ENCODE measurements at regions not wholly inside any gene's neighbourhood (a gene's known extent, or its start where the extent isn't known, plus 50 kb on each side); places are given as distances from the start of the nearest gene placed in this dataset.
A peak's percentile ranks its signal among the peaks of the same experiment; 100 is the strongest.
"Not testable (repeated sequence)": the region's sequence is repeated elsewhere in the genome, so short reads cannot be mapped to it uniquely, and the experiment has no call there.

DNA sequence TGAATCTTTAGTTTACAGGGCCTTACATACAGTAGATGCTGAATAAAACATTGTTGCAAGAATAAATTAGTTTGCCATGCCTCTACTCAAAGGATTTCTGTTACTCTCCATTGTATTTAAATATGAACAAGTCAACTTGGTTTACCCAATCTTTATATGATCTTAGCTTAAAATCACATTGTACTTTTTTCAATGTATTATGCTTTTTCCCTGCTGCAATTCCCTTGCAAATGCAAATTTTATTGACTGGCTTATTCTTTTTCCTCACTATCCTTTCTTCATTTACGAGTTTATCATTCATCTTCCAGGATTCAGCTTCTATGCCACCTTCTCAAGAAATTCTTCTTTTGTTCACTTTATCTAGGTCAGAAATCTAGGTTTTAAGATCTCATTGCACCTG lies 571.4 kb upstream of the ZNF804A start:
- intact Hi-C loops (cut with DNase I), result no loop called here
- no peak for DNase-seq
- no peak for ATAC-seq

- intact Hi-C loops (cut with DNase I), result no loop called here
- DNase-seq (no peak), ATAC-seq (no peak)
These were observed 568.1 kb upstream of the ZNF804A start for GRCh38 chr2:184030245-184030644.

GRCh38 chr2:184030989-184031388 lies 567.3 kb upstream of the ZNF804A start:
- ATAC-seq (no peak), DNase-seq (no peak)
- intact Hi-C loops (cut with DNase I), result no loop called here

DNA sequence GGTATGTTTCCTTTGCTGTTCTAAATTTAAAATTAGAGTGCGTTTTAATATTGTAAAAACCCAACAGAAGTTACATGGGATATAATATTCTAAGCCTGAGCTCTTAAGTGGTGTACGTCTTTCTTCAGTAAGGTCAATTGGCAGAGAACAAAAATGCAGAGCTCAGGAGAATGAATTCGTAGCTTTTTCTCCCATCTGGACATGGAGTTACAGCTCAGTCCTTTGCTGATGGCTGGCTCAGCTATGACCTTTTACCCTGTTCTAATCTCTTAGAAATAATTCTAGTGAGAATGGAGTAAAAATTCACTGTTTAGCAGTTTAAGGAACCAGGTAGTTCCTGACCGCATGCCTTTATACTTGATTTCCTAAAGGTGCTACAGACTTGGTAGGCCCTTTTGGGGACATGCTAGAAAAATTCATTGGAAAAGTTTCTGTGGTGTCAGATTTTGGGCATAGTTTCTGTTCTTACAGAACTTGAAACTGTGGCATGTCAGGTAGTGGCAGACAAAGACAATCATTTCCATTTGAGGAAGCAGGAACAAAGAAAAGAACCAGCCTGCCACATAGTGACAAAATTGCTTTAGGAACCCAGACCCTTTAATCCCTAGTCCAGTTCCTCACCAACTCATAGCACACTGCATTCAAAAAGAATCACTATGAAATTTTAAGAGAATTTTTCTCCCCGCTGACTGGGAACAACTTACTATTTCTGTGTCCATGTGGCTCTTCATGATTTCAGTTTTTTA lies 566.8 kb upstream of the ZNF804A start:
- intact Hi-C loops (cut with DNase I), result no loop called here
- ATAC-seq (no peak), DNase-seq (no peak)

DNA sequence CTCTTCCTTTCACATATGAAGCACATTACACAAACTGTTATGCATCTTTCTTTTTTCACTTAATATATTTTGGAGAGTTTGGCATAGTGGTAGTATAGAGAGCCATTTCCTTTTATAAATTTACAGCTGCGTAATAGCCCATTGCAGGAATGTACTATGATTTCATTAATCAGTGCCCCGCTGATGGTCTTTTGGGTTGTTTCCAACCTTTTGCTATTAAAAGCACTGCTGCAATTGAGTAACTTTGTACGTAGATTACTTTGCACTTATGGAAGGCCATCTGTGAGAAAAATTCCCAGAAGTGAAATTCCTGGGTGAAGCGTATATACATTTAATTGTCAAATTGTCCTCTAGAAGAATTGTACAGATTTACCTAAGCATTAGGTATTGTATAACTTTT lies 565.3 kb upstream of the ZNF804A start:
- ATAC-seq, result no peak
- no peak for DNase-seq
- intact Hi-C loops (cut with DNase I), result no loop called here

DNA sequence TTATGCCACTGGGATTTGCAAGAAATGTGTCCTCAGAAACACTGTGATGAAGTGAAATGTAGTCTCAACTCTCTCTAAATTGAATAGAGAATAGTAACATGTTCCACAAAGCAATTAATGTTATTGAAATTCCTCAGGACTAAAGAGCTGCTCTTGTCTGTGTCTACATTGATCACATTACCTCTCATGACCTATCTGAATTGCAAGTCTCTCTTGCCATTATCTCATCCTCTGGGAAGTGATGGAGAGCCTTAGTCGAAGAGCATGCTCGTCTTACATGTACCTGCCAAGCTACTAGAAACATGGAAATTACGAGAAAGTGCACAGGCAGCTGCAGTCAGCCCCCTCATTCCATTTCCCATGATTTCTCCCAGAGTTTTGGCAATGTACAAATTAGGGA lies 561.1 kb upstream of the ZNF804A start:
- intact Hi-C loops (cut with DNase I), result no loop called here
- no peak for ATAC-seq
- DNase-seq, result no peak

DNA sequence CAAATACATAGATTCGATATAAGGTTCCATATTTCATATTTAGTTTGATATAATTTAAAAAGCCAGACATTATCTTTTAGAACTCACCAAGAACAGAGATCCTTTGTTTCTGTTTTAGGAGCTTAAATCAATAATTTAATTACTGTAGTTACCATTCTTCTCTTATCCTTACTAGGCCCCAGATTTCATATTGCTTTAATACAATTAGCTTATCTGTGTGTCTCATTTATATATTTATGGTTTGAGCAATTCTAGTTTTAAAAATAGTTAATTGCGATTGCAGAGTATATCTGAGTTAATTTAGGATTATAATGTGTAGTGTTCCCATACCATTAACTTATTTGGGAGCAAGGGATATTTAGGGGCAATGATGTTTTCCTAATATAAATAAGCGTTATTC lies 558.8 kb upstream of the ZNF804A start:
- no peak for ATAC-seq
- intact Hi-C loops (cut with DNase I), result no loop called here
- no peak for DNase-seq

- ATAC-seq (no peak), DNase-seq (no peak)
- intact Hi-C loops (cut with DNase I), result no loop called here
These were observed 558.1 kb upstream of the ZNF804A start for GRCh38 chr2:184040230-184040629.

GRCh38 chr2:184041077-184041476 lies 557.3 kb upstream of the ZNF804A start:
- intact Hi-C loops (cut with DNase I), result no loop called here
- ATAC-seq, result peak in 1 of 2 donors; percentile 31
- DNase-seq, result no peak

DNA sequence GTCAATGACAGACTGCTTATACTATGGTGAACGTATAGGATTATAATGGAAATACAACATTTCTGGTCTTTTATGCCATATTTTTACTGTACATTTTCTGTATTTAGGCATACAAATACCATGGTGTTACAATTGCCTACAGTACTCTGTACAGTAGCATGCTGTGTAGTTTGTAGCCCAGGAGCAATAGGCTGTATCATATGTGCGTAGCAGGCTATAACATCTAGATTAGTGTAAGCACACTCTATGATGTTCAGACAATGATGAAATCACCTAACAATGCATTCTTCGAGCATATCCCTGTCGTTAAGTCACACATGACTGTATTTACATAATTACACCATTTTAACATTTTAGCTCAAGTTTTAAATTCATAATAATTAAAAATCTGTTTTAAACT lies 556.6 kb upstream of the ZNF804A start:
- DNase-seq (no peak), ATAC-seq (no peak)
- intact Hi-C loops (cut with DNase I), result no loop called here

- no peak for ATAC-seq
- intact Hi-C loops (cut with DNase I), result no loop called here
- no peak for DNase-seq
These were observed 550.8 kb upstream of the ZNF804A start for GRCh38 chr2:184047536-184047935.

DNA sequence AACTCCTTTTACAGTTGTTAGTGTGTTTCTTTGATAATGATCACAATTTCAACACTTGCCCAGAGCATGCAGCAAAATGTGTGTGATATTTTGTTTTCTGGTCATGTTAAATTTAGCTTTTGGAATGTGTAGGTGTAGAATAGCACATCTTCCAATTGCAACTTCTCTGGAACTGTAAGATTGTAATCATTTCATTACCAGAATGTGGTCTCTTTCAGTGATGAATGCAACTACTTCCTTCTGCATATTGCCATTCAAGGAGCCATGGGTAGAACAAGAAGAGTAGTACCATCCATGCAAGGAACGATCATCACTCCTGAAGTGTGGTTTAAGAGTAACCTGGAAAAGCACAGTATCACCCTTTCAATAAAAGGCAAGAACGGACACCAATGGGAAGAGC lies 548.8 kb upstream of the ZNF804A start:
- no peak for DNase-seq
- intact Hi-C loops (cut with DNase I), result no loop called here
- ATAC-seq, result no peak

GRCh38 chr2:184053326-184053725 lies 545.0 kb upstream of the ZNF804A start:
- ATAC-seq (no peak), DNase-seq (no peak)
- intact Hi-C loops (cut with DNase I), result no loop called here

DNA sequence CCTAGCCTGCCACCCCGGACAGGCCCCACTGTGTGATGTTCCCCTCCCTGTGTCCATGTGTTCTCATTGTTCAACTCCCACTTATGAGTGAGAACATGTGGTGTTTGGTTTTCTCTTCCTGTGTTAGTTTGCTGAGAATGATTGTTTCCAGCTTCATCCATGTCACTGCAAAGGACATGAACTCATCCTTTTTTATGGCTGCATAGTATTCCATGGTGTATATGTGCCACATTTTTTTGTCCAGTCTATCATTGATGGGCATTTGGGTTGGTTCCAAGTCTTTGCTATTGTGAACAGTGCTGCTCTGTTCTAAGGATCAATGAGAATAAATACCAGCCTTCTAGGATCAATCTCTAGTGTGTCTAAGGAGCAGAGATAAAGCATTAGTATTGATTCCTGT lies 543.9 kb upstream of the ZNF804A start:
- ATAC-seq; DNase-seq; intact Hi-C loops (cut with DNase I): not testable (repeated sequence)

DNA sequence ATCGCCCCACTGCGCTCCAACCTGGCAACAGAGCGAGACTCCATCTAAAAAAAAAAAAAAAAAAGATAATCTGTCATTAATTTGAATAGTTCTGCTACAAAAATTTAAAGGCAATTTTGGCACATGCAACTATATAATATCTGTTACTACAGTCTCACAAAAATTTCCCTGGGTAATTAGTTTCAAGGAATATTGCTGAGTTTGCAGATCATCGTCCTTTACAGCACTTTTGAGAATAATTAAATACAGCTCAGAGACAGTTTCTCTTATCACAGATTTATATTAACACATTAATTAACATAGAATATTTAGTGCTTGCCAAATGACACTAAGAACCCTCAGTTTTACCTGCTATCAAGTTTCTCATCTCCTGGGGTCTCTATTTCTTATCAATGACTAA lies 540.4 kb upstream of the ZNF804A start:
- no peak for DNase-seq
- ATAC-seq, result no peak
- intact Hi-C loops (cut with DNase I), result no loop called here

GRCh38 chr2:184060268-184060667 lies 538.1 kb upstream of the ZNF804A start:
- intact Hi-C loops (cut with DNase I); ATAC-seq; DNase-seq: not testable (repeated sequence)

GRCh38 chr2:184067502-184067901 lies 530.8 kb upstream of the ZNF804A start:
- DNase-seq (no peak), ATAC-seq (no peak)
- intact Hi-C loops (cut with DNase I), result no loop called here

DNA sequence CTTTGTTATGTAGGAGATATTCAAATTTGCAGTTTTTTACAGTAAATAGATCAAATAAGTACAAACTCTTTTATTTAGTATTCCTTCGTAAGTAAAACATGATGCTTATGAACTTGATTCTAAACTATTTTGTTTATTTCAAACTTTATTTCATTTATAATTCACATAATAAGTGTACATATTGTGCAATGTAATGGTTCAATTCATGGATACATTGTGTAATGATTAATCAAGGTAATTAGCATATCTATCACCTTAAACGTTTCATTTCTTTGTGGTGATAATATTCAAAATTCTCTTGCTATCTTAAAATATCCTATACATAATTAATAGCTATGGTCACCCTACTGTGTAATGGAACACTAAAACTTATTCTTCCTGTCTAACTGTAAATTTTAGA lies 525.9 kb upstream of the ZNF804A start:
- intact Hi-C loops (cut with DNase I), result no loop called here
- no peak for DNase-seq

GRCh38 chr2:184078496-184078895 lies 519.8 kb upstream of the ZNF804A start:
- DNase-seq (no peak), ATAC-seq (no peak)

More for the DNA sequence above, 525.9 kb upstream of the ZNF804A start:
- no peak for ATAC-seq

GRCh38 chr2:184091456-184091855 lies 506.9 kb upstream of the ZNF804A start:
- ATAC-seq (no peak), DNase-seq (no peak)
- intact Hi-C loops (cut with DNase I), result no loop called here

More at GRCh38 chr2:184078496-184078895, 519.8 kb upstream of the ZNF804A start:
- intact Hi-C loops (cut with DNase I), result no loop called here

GRCh38 chr2:184113696-184114403 lies 484.5 kb upstream of the ZNF804A start:
- DNase-seq (no peak), ATAC-seq (no peak)
- intact Hi-C loops (cut with DNase I), result no loop called here

All from left cardiac atrium (tissue), 4 donors.